Lower leg skin (tissue), 3 donors: ENCODE measurements at regions not wholly inside any gene's neighbourhood (a gene's known extent, or its start where the extent isn't known, plus 50 kb on each side); places are given as distances from the start of the nearest gene placed in this dataset.

Experiments used
- POLR2A ChIP-seq, 2 donors: fragments of 450-650 bp; IDR thresholded peaks; one replicate each; pipeline ENCODE4 v1.6.1; 2016 to 2017; ENCODE audit warnings: antibody characterized with exemption in 2 of 2, mild to moderate bottlenecking in 1 of 2, moderate library complexity in 1 of 2
- TF ChIP-seq, protein P1 (sequence below), 3 donors: fragments of 450-650 bp; IDR thresholded peaks; one replicate each; pipeline ENCODE4 v1.5.1; 2016; ENCODE audit warnings: antibody characterized with exemption in 3 of 3, mild to moderate bottlenecking in 3 of 3, moderate library complexity in 2 of 3

DNA sequence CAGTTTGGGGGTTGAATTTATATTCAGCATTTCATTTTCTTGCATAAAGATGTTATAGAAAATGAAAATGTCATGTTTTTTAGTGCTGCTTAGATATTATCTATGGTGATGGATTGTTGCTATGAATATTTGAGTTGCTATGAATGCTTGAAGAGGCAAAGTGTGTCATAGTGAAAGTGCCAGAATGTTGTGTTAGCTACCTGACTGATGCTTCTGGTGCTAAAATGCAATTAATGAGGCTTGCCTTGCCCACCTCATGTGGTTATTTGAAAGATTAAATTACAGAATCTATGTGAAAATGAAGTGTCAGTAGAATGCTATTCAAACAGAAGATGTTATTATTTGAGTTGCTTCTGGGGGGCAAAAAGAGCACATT, 62.7 kb upstream of the MYCBP2 start:
- TF ChIP-seq, protein P1, sequence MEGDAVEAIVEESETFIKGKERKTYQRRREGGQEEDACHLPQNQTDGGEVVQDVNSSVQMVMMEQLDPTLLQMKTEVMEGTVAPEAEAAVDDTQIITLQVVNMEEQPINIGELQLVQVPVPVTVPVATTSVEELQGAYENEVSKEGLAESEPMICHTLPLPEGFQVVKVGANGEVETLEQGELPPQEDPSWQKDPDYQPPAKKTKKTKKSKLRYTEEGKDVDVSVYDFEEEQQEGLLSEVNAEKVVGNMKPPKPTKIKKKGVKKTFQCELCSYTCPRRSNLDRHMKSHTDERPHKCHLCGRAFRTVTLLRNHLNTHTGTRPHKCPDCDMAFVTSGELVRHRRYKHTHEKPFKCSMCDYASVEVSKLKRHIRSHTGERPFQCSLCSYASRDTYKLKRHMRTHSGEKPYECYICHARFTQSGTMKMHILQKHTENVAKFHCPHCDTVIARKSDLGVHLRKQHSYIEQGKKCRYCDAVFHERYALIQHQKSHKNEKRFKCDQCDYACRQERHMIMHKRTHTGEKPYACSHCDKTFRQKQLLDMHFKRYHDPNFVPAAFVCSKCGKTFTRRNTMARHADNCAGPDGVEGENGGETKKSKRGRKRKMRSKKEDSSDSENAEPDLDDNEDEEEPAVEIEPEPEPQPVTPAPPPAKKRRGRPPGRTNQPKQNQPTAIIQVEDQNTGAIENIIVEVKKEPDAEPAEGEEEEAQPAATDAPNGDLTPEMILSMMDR (IDR thresholded peaks at IDR 0.05) = no peak
- TF ChIP-seq POLR2A (IDR thresholded peaks at IDR 0.05) = no peak
